ENCODE measurements at regions not wholly inside any gene's neighbourhood (a gene's known extent, or its start where the extent isn't known, plus 50 kb on each side); places are given as distances from the start of the nearest gene placed in this dataset.

DNA sequence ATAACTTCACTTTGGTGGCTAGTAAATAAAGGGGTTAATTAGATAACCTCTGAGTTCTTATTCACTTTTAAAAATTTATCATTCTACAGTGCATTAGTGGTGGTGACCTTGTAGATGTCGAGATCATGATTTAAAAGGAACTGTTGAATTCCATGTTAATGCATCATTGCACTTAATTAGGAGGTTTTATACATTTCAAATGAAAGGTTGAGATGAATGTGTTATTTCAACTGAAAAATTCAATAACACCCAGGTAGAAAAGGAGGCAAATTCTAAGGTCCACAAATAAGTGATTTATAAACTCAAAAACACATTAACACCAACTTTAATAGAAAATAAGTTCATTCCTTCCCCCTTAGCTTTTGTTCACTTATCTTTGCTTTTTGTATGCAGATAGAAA, 58.3 kb upstream of the TMEM170B start:
- TF ChIP-seq, protein P1, sequence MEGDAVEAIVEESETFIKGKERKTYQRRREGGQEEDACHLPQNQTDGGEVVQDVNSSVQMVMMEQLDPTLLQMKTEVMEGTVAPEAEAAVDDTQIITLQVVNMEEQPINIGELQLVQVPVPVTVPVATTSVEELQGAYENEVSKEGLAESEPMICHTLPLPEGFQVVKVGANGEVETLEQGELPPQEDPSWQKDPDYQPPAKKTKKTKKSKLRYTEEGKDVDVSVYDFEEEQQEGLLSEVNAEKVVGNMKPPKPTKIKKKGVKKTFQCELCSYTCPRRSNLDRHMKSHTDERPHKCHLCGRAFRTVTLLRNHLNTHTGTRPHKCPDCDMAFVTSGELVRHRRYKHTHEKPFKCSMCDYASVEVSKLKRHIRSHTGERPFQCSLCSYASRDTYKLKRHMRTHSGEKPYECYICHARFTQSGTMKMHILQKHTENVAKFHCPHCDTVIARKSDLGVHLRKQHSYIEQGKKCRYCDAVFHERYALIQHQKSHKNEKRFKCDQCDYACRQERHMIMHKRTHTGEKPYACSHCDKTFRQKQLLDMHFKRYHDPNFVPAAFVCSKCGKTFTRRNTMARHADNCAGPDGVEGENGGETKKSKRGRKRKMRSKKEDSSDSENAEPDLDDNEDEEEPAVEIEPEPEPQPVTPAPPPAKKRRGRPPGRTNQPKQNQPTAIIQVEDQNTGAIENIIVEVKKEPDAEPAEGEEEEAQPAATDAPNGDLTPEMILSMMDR (IDR thresholded peaks at IDR 0.05), result no peak
- no peak for TF ChIP-seq POLR2A (IDR thresholded peaks at IDR 0.05)
